CD4-positive, alpha-beta T cell (primary cell): ENCODE measurements at regions not wholly inside any gene's neighbourhood (a gene's known extent, or its start where the extent isn't known, plus 50 kb on each side); places are given as distances from the start of the nearest gene placed in this dataset.
A peak's percentile ranks its signal among the peaks of the same experiment; 100 is the strongest.

Experiments used
- ATAC-seq: fragments of 200-7000 bp; cut with Tn5 transposase; one replicate; pipeline ENCODE4 v1.10.0; 2022; ENCODE audit warnings: mild to moderate bottlenecking; ENCODE audit not compliant: poor library complexity
- CTCF ChIA-PET: fragments of 350-600 bp; sonication (Branson Sonifier 250); formaldehyde crosslinking; loops from one replicate; lab custom pipeline; 2021; ENCODE audit warnings: antibody characterized with exemption, inconsistent platforms; lab: Charles Lee
- POLR2A ChIA-PET: fragments of 350-600 bp; sonication (Branson Sonifier 250); formaldehyde crosslinking; loops from one replicate; lab custom pipeline; 2021; ENCODE audit warnings: antibody characterized with exemption, inconsistent platforms; lab: Charles Lee
- DNase-seq, 14 experiments: peaks; one replicate each; pipeline ENCODE4 v3.0.0-alpha.2; 2013 to 2020; ENCODE audit warnings: mixed read lengths in 2 of 14
- H3K27ac ChIP-seq, 2 donors: one replicate each; pipeline versions ENCODE4 v1.5.1 to v1.7.0; 2013; ENCODE audit warnings: low read length in 2 of 2, low read depth in 1 of 2, mild to moderate bottlenecking in 1 of 2
- H3K27me3 ChIP-seq, 2 experiments: 1 replicate in 1 of 2; 2 replicates in 1 of 2; pipeline versions ENCODE4 v1.6.1 to v1.7.0; 2013; ENCODE audit warnings: low read length in 2 of 2, control low read depth in 1 of 2, mild to moderate bottlenecking in 1 of 2, moderate library complexity in 1 of 2; ENCODE audit not compliant: insufficient read depth in 2 of 2, control insufficient read depth in 1 of 2
- H3K36me3 ChIP-seq: one replicate; pipeline ENCODE4 v1.6.1; 2013; ENCODE audit warnings: low read length, control low read depth; ENCODE audit not compliant: insufficient read depth
- H3K4me1 ChIP-seq: one replicate; pipeline ENCODE4 v1.6.1; 2013; ENCODE audit warnings: low read length, control low read depth; ENCODE audit not compliant: insufficient read depth
- H3K4me3 ChIP-seq: one replicate; pipeline ENCODE4 v1.5.1; 2013; ENCODE audit warnings: mild to moderate bottlenecking, low read length, moderate library complexity
- H3K9me3 ChIP-seq, 2 experiments: 1 replicate in 1 of 2; 2 replicates in 1 of 2; pipeline versions ENCODE4 v1.6.1 to v1.7.0; 2013; ENCODE audit warnings: low read length in 2 of 2, mild to moderate bottlenecking in 2 of 2, control low read depth in 1 of 2, moderate library complexity in 1 of 2; ENCODE audit not compliant: control insufficient read depth in 1 of 2, insufficient read depth in 1 of 2
- H3K27ac Mint-ChIP-seq: one replicate; pipeline ENCODE4 v1.8.0; 2020; ENCODE audit warnings: mixed read lengths
- H3K27me3 Mint-ChIP-seq: one replicate; pipeline ENCODE4 v1.8.0; 2021; ENCODE audit warnings: mixed read lengths
- H3K36me3 Mint-ChIP-seq: one replicate; pipeline ENCODE4 v1.8.0; 2021; ENCODE audit warnings: low read depth, mixed read lengths
- H3K4me1 Mint-ChIP-seq: one replicate; pipeline ENCODE4 v1.8.0; 2021; ENCODE audit warnings: low read depth, mixed read lengths
- H3K4me3 Mint-ChIP-seq: one replicate; pipeline ENCODE4 v1.8.0; 2020; ENCODE audit warnings: mild to moderate bottlenecking, mixed read lengths
- H3K9me3 Mint-ChIP-seq: one replicate; pipeline ENCODE4 v1.8.0; 2020; ENCODE audit warnings: mixed read lengths
- intact Hi-C, 2 experiments: fragments of 100-400 bp; cut with DNase I in 1 of 2; cut with micrococcal nuclease in 1 of 2; formaldehyde crosslinking; loops; one replicate each; pipeline versions ENCODE4 v1.15.1 to v1.9.0; 2023 to 2025; cut with DNase I, micrococcal nuclease
- TF ChIP-seq, protein P1 (sequence below): fragments of 200-600 bp; IDR thresholded peaks from one replicate; pipeline ENCODE4 v1.8.0; 2022; ENCODE audit warnings: antibody characterized with exemption, mild to moderate bottlenecking

GRCh38 chr6:158911746-158912480 is 88.1 kb downstream of the RSPH3 start:
- ChIA-PET CTCF (interaction anchor here (1.0 to 1.5 kb wide), 2 partner anchors 208 to 220 kb away, joined by 3 to 4 read pairs; no protein-coding TSS in a partner anchor), POLR2A (interaction anchor here (0.6 to 4.4 kb wide), 5 partner anchors 42 to 721 kb away, joined by 3 to 38 read pairs (median 3); no protein-coding TSS in a partner anchor)
- no peaks in the 10 kb centered on the region for H3K27me3 Mint-ChIP-seq
- H3K4me3 Mint-ChIP-seq = peak overlapping the region; percentile 76
- H3K36me3 ChIP-seq = no peaks in the 10 kb centered on the region
- ATAC-seq = peak; percentile 58
- H3K4me1 Mint-ChIP-seq = peaks cover 55% of the 10 kb centered on the region
- no peaks in the 10 kb centered on the region for H3K27me3 ChIP-seq
- H3K27ac Mint-ChIP-seq = peak overlapping the region; percentile 52
- intact Hi-C loops = loop anchor here (2.0 to 5.0 kb wide), 2 partner anchors 40 to 41 kb away; no protein-coding TSS in a partner anchor
- H3K9me3 ChIP-seq = no peaks in the 10 kb centered on the region
- H3K9me3 Mint-ChIP-seq = no peaks in the 10 kb centered on the region
- peaks cover 35% of the 10 kb centered on the region for H3K4me1 ChIP-seq
- DNase-seq = peak in 7 of 14 experiments; percentile 6 to 81 (median 31)
- no peak overlapping the region for H3K4me3 ChIP-seq
- TF ChIP-seq, protein P1, sequence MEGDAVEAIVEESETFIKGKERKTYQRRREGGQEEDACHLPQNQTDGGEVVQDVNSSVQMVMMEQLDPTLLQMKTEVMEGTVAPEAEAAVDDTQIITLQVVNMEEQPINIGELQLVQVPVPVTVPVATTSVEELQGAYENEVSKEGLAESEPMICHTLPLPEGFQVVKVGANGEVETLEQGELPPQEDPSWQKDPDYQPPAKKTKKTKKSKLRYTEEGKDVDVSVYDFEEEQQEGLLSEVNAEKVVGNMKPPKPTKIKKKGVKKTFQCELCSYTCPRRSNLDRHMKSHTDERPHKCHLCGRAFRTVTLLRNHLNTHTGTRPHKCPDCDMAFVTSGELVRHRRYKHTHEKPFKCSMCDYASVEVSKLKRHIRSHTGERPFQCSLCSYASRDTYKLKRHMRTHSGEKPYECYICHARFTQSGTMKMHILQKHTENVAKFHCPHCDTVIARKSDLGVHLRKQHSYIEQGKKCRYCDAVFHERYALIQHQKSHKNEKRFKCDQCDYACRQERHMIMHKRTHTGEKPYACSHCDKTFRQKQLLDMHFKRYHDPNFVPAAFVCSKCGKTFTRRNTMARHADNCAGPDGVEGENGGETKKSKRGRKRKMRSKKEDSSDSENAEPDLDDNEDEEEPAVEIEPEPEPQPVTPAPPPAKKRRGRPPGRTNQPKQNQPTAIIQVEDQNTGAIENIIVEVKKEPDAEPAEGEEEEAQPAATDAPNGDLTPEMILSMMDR = no peak
- H3K27ac ChIP-seq = no peak overlapping the region
- H3K36me3 Mint-ChIP-seq = no peaks in the 10 kb centered on the region

- ChIA-PET CTCF (interaction anchor here (1.5 kb wide), 1 partner anchor 207 kb away, joined by 4 read pairs; no protein-coding TSS in a partner anchor), POLR2A (interaction anchor here (0.9 to 4.4 kb wide), 4 partner anchors 41 to 122 kb away, joined by 3 to 38 read pairs (median 4); no protein-coding TSS in a partner anchor)
- H3K27ac ChIP-seq = no peak overlapping the region
- TF ChIP-seq, protein P1 = no peak
- Mint-ChIP-seq H3K27ac (peak overlapping the region; percentile 52), H3K27me3 (no peaks in the 10 kb centered on the region), H3K9me3 (peaks cover 2% of the 10 kb centered on the region), H3K36me3 (no peaks in the 10 kb centered on the region), H3K4me1 (peaks cover 46% of the 10 kb centered on the region), H3K4me3 (peak overlapping the region; percentile 30)
- H3K27me3 ChIP-seq = no peaks in the 10 kb centered on the region
- peak overlapping the region; percentile 21 for H3K4me3 ChIP-seq
- ATAC-seq (peak; percentile 45), DNase-seq (peak in 4 of 14 experiments; percentile 17 to 53 (median 32))
- H3K36me3 ChIP-seq = no peaks in the 10 kb centered on the region
- H3K4me1 ChIP-seq = peaks cover 33% of the 10 kb centered on the region
- intact Hi-C loops = loop anchor here (2.0 to 5.0 kb wide), 2 partner anchors 38 to 40 kb away; no protein-coding TSS in a partner anchor
- peaks cover 0 to 9% of the 10 kb centered on the region in 2 experiments for H3K9me3 ChIP-seq
Observed at GRCh38 chr6:158910484-158911440, 89.2 kb downstream of the RSPH3 start.

DNA sequence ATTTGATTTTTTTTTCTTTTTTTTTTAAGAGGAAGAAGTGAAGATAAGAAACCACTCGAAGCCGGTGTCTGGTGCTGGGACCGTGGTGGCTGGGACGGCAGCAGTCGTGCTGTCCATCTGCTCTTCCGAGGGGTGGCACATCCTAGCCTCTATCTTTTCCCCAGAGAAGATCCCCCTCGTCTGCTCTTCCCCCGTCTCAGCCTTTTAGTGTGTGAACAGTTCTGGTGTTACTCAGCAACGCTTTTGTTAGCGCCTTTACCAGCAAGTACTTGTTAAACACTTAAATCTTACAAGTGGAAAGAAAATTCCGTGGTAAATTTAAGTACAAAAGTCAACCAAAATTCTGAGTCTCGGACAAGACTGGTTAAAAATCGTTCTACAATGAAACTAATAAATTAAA is 90.1 kb downstream of the RSPH3 start:
- ATAC-seq (no peak), DNase-seq (peak in 2 of 14 experiments; percentile 11 to 19)
- POLR2A ChIA-PET = interaction anchor here (4.4 kb wide), 1 partner anchor 40 kb away, joined by 38 read pairs; no protein-coding TSS in a partner anchor
- no peak overlapping the region for H3K27ac Mint-ChIP-seq
- Histone ChIP-seq H3K9me3 (peaks cover 0 to 17% of the 10 kb centered on the region in 2 experiments), H3K27me3 (no peaks in the 10 kb centered on the region), H3K27ac (no peak overlapping the region), H3K36me3 (no peaks in the 10 kb centered on the region), H3K4me3 (peak overlapping the region; percentile 21), H3K4me1 (peaks cover 33% of the 10 kb centered on the region)
- H3K9me3 Mint-ChIP-seq = peaks cover 6% of the 10 kb centered on the region
- intact Hi-C loops = loop anchor here (2.0 to 5.0 kb wide), 2 partner anchors 38 to 39 kb away; no protein-coding TSS in a partner anchor
- no peaks in the 10 kb centered on the region for H3K36me3 Mint-ChIP-seq
- H3K27me3 Mint-ChIP-seq = no peaks in the 10 kb centered on the region
- no peak overlapping the region for H3K4me3 Mint-ChIP-seq
- CTCF ChIA-PET = no interaction called here
- peaks cover 42% of the 10 kb centered on the region for H3K4me1 Mint-ChIP-seq
- TF ChIP-seq, protein P1 = no peak
